ENCODE measurements at regions not wholly inside any gene's neighbourhood (a gene's known extent, or its start where the extent isn't known, plus 50 kb on each side); places are given as distances from the start of the nearest gene placed in this dataset.
"Not testable (repeated sequence)": the region's sequence is repeated elsewhere in the genome, so short reads cannot be mapped to it uniquely, and the experiment has no call there.

DNA sequence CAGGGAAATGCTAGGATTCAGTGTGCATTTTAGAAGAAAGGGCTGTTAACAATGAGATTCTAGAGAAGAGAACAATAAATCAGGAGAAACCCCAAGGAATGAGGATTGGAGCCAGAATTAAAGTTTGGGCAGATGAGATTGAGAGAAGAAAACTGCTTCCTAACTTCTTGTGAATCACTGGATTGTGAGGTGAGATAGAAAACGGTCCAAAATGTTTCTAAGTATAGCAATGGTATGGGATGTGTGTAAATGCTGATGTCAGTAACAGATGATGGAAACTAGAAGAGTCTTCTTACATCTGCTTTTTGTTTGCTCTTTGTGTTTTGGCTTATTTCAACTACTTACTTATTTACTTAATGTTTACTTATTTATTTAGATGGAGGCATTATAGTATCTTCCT is 123.0 kb downstream of the KCNJ2 start:
- H2BK20ac ChIP-seq (ENCODE audit: low read depth, low read length), result no peak overlapping the region
- H3K23ac ChIP-seq (ENCODE audit: low read depth, low read length), result no peak overlapping the region
- no peak overlapping the region for H3K4me3 ChIP-seq (ENCODE audit: insufficient read depth, low read depth, low read length)
- no peak overlapping the region for H3K9ac ChIP-seq (ENCODE audit: low read depth, low read length)
- ATAC-seq (ENCODE audit: low read depth) (no peak), DNase-seq (no peak)
- H3K9me1 ChIP-seq (ENCODE audit: insufficient read depth, low read length), result no peaks in the 10 kb centered on the region
- ChIA-PET POLR2A (ENCODE audit: unreplicated experiment) (no interaction called here), CTCF (no interaction called here)
- H2BK5ac ChIP-seq (ENCODE audit: low read depth, low read length, poor library complexity, severe bottlenecking), result no peak overlapping the region
- intact Hi-C loops (cut with micrococcal nuclease) (no loop called here), in situ Hi-C loops (cut with MboI; ENCODE audit: low sequenced_read_pairs) (no loop called here), dilution Hi-C loops (cut with HindIII; ENCODE audit: low sequenced_read_pairs, unreplicated experiment) (no loop called here)
- no peaks in the 10 kb centered on the region for H4K20me1 ChIP-seq (ENCODE audit: insufficient read depth, low read length)
- H3K14ac ChIP-seq (replicated peaks; ENCODE audit: low read depth, low read length), result no peak overlapping the region
- H4K8ac ChIP-seq (ENCODE audit: low read depth in 2 of 2, low read length in 2 of 2), result no peak overlapping the region
- H4K5ac ChIP-seq (ENCODE audit: low read depth, low read length), result no peak overlapping the region
- no TSS peak for BruUV-seq (replicated peaks)
- no peak overlapping the region for H3K56ac ChIP-seq (ENCODE audit: extremely low read depth, insufficient read depth, low read length)
- no peak for TF ChIP-seq RCOR1 (IDR thresholded peaks at IDR 0.05; ENCODE audit: insufficient replicate concordance, low read length)
- TF ChIP-seq, protein P1, sequence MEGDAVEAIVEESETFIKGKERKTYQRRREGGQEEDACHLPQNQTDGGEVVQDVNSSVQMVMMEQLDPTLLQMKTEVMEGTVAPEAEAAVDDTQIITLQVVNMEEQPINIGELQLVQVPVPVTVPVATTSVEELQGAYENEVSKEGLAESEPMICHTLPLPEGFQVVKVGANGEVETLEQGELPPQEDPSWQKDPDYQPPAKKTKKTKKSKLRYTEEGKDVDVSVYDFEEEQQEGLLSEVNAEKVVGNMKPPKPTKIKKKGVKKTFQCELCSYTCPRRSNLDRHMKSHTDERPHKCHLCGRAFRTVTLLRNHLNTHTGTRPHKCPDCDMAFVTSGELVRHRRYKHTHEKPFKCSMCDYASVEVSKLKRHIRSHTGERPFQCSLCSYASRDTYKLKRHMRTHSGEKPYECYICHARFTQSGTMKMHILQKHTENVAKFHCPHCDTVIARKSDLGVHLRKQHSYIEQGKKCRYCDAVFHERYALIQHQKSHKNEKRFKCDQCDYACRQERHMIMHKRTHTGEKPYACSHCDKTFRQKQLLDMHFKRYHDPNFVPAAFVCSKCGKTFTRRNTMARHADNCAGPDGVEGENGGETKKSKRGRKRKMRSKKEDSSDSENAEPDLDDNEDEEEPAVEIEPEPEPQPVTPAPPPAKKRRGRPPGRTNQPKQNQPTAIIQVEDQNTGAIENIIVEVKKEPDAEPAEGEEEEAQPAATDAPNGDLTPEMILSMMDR (conservative IDR thresholded peaks at IDR 0.05; ENCODE audit: low read depth, low read length), result no peak
- TF ChIP-seq RAD21 (IDR thresholded peaks at IDR 0.05; ENCODE audit: low read length), result no peak
- TF ChIP-seq POLR2A (IDR thresholded peaks at IDR 0.05; ENCODE audit: low read depth, low read length), result no peak
- no peak for TF ChIP-seq MAFK (IDR thresholded peaks at IDR 0.05; ENCODE audit: low read depth, low read length)
- TF ChIP-seq BHLHE40 (IDR thresholded peaks at IDR 0.05; ENCODE audit: low read depth, low read length), result no peak
- no peak for TF ChIP-seq FOS (IDR thresholded peaks at IDR 0.05; ENCODE audit: low read depth, low read length)
- WGBS, 2 experiments (ENCODE audit: extremely low coverage in 2 of 2, insufficient read length in 1 of 2), result 0% methylated on average over 1 of the region's 1 CpG; no CpG with 5 or more reads in 1 of the 2 experiments
- H3K4ac ChIP-seq (ENCODE audit: low read depth, low read length), result no peak overlapping the region
- H3K9me3 ChIP-seq (ENCODE audit: control insufficient read depth, insufficient read depth, low read length), result no peaks in the 10 kb centered on the region
- H3K27ac ChIP-seq (ENCODE audit: insufficient read depth, low read length), result no peak overlapping the region
- H2AK5ac ChIP-seq (ENCODE audit: low read depth, low read length), result no peak overlapping the region
- H3K4me1 ChIP-seq (ENCODE audit: control insufficient read depth, insufficient read depth, low read length), result no peaks in the 10 kb centered on the region
- H3K4me2 ChIP-seq (ENCODE audit: low read depth, low read length), result no peak overlapping the region
- H3K36me3 ChIP-seq (ENCODE audit: control insufficient read depth, insufficient read depth, low read length), result no peaks in the 10 kb centered on the region
- H2AK9ac ChIP-seq (replicated peaks; ENCODE audit: low read depth, low read length, poor library complexity), result no peak overlapping the region
- H2BK120ac ChIP-seq (ENCODE audit: low read depth, low read length), result no peak overlapping the region
- no peak overlapping the region for H3K18ac ChIP-seq (ENCODE audit: low read depth, low read length)
- H2BK15ac ChIP-seq (ENCODE audit: low read depth, low read length), result no peak overlapping the region
- H3K27me3 ChIP-seq (ENCODE audit: control insufficient read depth, insufficient read depth, low read length), result no peaks in the 10 kb centered on the region
- H2AFZ ChIP-seq (replicated peaks; ENCODE audit: low read length, poor library complexity), result no peak overlapping the region
- H4K91ac ChIP-seq (ENCODE audit: insufficient read depth, low read depth, low read length), result no peak overlapping the region
- no peaks in the 10 kb centered on the region for H3K79me1 ChIP-seq (ENCODE audit: low read depth in 1 of 2, low read length in 2 of 2)

DNA sequence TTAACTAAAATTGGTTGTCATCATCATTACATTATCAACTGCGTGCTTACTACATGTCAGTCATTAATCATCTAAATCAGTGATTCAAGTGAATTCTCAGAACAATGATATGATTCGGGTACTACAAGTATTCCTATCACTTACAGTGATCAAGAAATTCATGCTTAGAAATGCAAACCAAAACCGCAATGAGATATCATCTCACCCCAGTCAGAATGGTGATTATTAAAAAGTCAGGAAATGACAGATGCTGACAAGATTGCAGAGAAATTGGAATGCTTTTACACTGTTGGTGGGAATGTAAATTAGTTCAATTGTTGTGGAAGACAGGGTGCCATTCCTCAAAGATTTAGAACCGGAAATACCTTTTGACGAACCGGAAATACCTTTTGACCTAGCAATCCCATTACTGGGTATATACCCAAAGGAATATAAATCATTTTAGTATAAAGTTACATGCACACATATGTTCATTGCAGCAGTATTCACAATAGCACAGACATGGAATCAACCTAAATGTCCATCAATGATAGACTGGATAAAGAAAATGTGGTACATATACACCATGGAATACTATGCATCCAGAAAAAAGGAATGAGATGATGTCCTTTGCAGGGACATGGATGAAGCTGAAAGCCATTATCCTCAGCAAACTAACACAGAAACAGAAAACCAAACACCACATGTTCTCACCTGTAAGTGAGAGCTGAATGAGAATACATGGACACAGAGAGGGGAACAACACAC is 124.4 kb downstream of the KCNJ2 start:
- H3K4me2 ChIP-seq (ENCODE audit: low read depth, low read length); H4K5ac ChIP-seq (ENCODE audit: low read depth, low read length); POLR2A ChIA-PET (ENCODE audit: unreplicated experiment); in situ Hi-C loops (cut with MboI; ENCODE audit: low sequenced_read_pairs); H3K4me3 ChIP-seq (ENCODE audit: insufficient read depth, low read depth, low read length); H3K36me3 ChIP-seq (ENCODE audit: control insufficient read depth, insufficient read depth, low read length); H3K9me3 ChIP-seq (ENCODE audit: control insufficient read depth, insufficient read depth, low read length); H3K23ac ChIP-seq (ENCODE audit: low read depth, low read length); BruUV-seq (replicated peaks); H3K27me3 ChIP-seq (ENCODE audit: control insufficient read depth, insufficient read depth, low read length); DNase-seq; H2AK9ac ChIP-seq (replicated peaks; ENCODE audit: low read depth, low read length, poor library complexity); H2AFZ ChIP-seq (replicated peaks; ENCODE audit: low read length, poor library complexity); CTCF ChIA-PET; H3K4ac ChIP-seq (ENCODE audit: low read depth, low read length); H2BK15ac ChIP-seq (ENCODE audit: low read depth, low read length); H2BK5ac ChIP-seq (ENCODE audit: low read depth, low read length, poor library complexity, severe bottlenecking); H4K8ac ChIP-seq (ENCODE audit: low read depth in 2 of 2, low read length in 2 of 2); ATAC-seq (ENCODE audit: low read depth); H4K20me1 ChIP-seq (ENCODE audit: insufficient read depth, low read length); H3K9ac ChIP-seq (ENCODE audit: low read depth, low read length); intact Hi-C loops (cut with micrococcal nuclease); H4K91ac ChIP-seq (ENCODE audit: insufficient read depth, low read depth, low read length); H2BK20ac ChIP-seq (ENCODE audit: low read depth, low read length); H2BK120ac ChIP-seq (ENCODE audit: low read depth, low read length); H3K14ac ChIP-seq (replicated peaks; ENCODE audit: low read depth, low read length); H3K56ac ChIP-seq (ENCODE audit: extremely low read depth, insufficient read depth, low read length); dilution Hi-C loops (cut with HindIII; ENCODE audit: low sequenced_read_pairs, unreplicated experiment); H3K18ac ChIP-seq (ENCODE audit: low read depth, low read length); H3K27ac ChIP-seq (ENCODE audit: insufficient read depth, low read length); H3K79me1 ChIP-seq (ENCODE audit: low read depth in 1 of 2, low read length in 2 of 2); H3K4me1 ChIP-seq (ENCODE audit: control insufficient read depth, insufficient read depth, low read length); H3K9me1 ChIP-seq (ENCODE audit: insufficient read depth, low read length); H2AK5ac ChIP-seq (ENCODE audit: low read depth, low read length): not testable (repeated sequence)
- WGBS, 2 experiments (ENCODE audit: extremely low coverage in 2 of 2, insufficient read length in 1 of 2), result no CpG with 5 or more reads among the region's 6 CpGs

Measured in IMR-90 (cell line).